B cell (primary cell): ENCODE measurements at regions not wholly inside any gene's neighbourhood (a gene's known extent, or its start where the extent isn't known, plus 50 kb on each side); places are given as distances from the start of the nearest gene placed in this dataset.

ENCODE experiments used
- EZH2 ChIP-seq: IDR thresholded peaks from 2 replicates; pipeline ENCODE4 v1.6.1; 2012; ENCODE audit warnings: borderline replicate concordance, low read depth, mild to moderate bottlenecking, moderate library complexity, low read length; ENCODE audit not compliant: insufficient read depth, poor library complexity, severe bottlenecking
- TF ChIP-seq, protein P1 (sequence below): fragments of 200-600 bp; IDR thresholded peaks from one replicate; pipeline ENCODE4 v1.8.0; 2022; ENCODE audit warnings: antibody characterized with exemption, mild to moderate bottlenecking

GRCh38 chrX:120750381-120750780 lies 120.5 kb upstream of the C1GALT1C1 start:
- TF ChIP-seq EZH2 = no peak
- TF ChIP-seq, protein P1, sequence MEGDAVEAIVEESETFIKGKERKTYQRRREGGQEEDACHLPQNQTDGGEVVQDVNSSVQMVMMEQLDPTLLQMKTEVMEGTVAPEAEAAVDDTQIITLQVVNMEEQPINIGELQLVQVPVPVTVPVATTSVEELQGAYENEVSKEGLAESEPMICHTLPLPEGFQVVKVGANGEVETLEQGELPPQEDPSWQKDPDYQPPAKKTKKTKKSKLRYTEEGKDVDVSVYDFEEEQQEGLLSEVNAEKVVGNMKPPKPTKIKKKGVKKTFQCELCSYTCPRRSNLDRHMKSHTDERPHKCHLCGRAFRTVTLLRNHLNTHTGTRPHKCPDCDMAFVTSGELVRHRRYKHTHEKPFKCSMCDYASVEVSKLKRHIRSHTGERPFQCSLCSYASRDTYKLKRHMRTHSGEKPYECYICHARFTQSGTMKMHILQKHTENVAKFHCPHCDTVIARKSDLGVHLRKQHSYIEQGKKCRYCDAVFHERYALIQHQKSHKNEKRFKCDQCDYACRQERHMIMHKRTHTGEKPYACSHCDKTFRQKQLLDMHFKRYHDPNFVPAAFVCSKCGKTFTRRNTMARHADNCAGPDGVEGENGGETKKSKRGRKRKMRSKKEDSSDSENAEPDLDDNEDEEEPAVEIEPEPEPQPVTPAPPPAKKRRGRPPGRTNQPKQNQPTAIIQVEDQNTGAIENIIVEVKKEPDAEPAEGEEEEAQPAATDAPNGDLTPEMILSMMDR = no peak
